Keratinocyte (primary cell): ENCODE measurements at regions not wholly inside any gene's neighbourhood (a gene's known extent, or its start where the extent isn't known, plus 50 kb on each side); places are given as distances from the start of the nearest gene placed in this dataset.

ENCODE experiments used
- DNase-seq: peaks from one replicate; pipeline ENCODE4 v3.0.0-alpha.2; 2011; ENCODE audit warnings: low read depth, missing footprints, low spot score
- FAIRE-seq: peaks from 2 replicates; lab custom pipeline; 2011; peaks lifted over from hg19 to GRCh38; lab: Jason Lieb, UNC
- H2AFZ ChIP-seq: 2 replicates; pipeline ENCODE4 v1.6.0; 2012; ENCODE audit warnings: low read length, control low read depth, inconsistent platforms; ENCODE audit not compliant: control insufficient read depth
- H3K27ac ChIP-seq: 2 replicates; pipeline ENCODE4 v1.5.1; 2011; ENCODE audit warnings: low read length; ENCODE audit not compliant: control insufficient read depth, insufficient read depth
- H3K27me3 ChIP-seq: 3 replicates; pipeline ENCODE4 v1.6.0; 2011; ENCODE audit warnings: low read length; ENCODE audit not compliant: control insufficient read depth, insufficient read depth; ENCODE audit errors: extremely low read depth
- H3K36me3 ChIP-seq, 2 experiments: 2 replicates in 1 of 2; 3 replicates in 1 of 2; pipeline ENCODE4 v1.5.1; 2011; ENCODE audit warnings: low read length in 2 of 2, mild to moderate bottlenecking in 1 of 2; ENCODE audit not compliant: control insufficient read depth in 2 of 2, insufficient read depth in 2 of 2; ENCODE audit errors: extremely low read depth in 1 of 2
- H3K4me1 ChIP-seq: 3 replicates; pipeline ENCODE4 v1.5.1; 2011; ENCODE audit warnings: low read length; ENCODE audit not compliant: control insufficient read depth, insufficient read depth; ENCODE audit errors: extremely low read depth
- H3K4me2 ChIP-seq: 3 replicates; pipeline ENCODE4 v1.6.0; 2011; ENCODE audit warnings: low read depth, low read length; ENCODE audit not compliant: control insufficient read depth, insufficient read depth; ENCODE audit errors: extremely low read depth
- H3K4me3 ChIP-seq, 3 experiments: fragments of 200-600 bp in 1 of 3; sonication (generic) in 1 of 3; 2 replicates in 2 of 3; 3 replicates in 1 of 3; pipeline ENCODE4 v1.5.1; 2011 to 2016; ENCODE audit warnings: low read length in 3 of 3, mild to moderate bottlenecking in 3 of 3, control low read depth in 2 of 3, inconsistent platforms in 1 of 3, low read depth in 1 of 3, mixed read lengths in 1 of 3, mixed run types in 1 of 3, moderate library complexity in 1 of 3; ENCODE audit not compliant: control insufficient read depth in 2 of 3, insufficient read depth in 2 of 3; ENCODE audit errors: extremely low read depth in 1 of 3
- H3K79me2 ChIP-seq: 2 replicates; pipeline ENCODE4 v1.6.0; 2012; ENCODE audit warnings: low read length; ENCODE audit not compliant: control insufficient read depth, insufficient read depth
- H3K9ac ChIP-seq: 3 replicates; pipeline ENCODE4 v1.6.0; 2011; ENCODE audit warnings: low read length; ENCODE audit not compliant: control insufficient read depth, insufficient read depth; ENCODE audit errors: extremely low read depth
- H3K9me1 ChIP-seq: 3 replicates; pipeline ENCODE4 v1.6.0; 2011; ENCODE audit warnings: low read length; ENCODE audit not compliant: control insufficient read depth, insufficient read depth; ENCODE audit errors: extremely low read depth
- H3K9me3 ChIP-seq: 2 replicates; pipeline ENCODE4 v1.5.1; 2012; ENCODE audit warnings: low read depth, low read length; ENCODE audit not compliant: control insufficient read depth
- H4K20me1 ChIP-seq: 3 replicates; pipeline ENCODE4 v1.6.0; 2011; ENCODE audit warnings: low read length; ENCODE audit not compliant: control insufficient read depth, insufficient read depth; ENCODE audit errors: extremely low read depth
- EZH2 ChIP-seq: IDR thresholded peaks from one replicate; pipeline ENCODE4 v1.6.1; 2012; ENCODE audit warnings: inconsistent platforms, mild to moderate bottlenecking, low read length, moderate library complexity
- dilution Hi-C: fragments of 300-500 bp; cut with MboI; formaldehyde crosslinking; loops from one replicate; pipeline ENCODE4 v1.7.0; 2020; ENCODE audit warnings: low sequenced_read_pairs; ENCODE audit not compliant: extremely low pct_ligation_motif_present
- TF ChIP-seq, protein P1 (sequence below), 3 experiments: IDR thresholded peaks in 1 of 3; conservative IDR thresholded peaks in 1 of 3; optimal IDR thresholded peaks in 1 of 3; 2 replicates in 2 of 3; 3 replicates in 1 of 3; pipeline versions ENCODE3 to v1.5.1; 2011; ENCODE audit warnings: low read length in 3 of 3, mild to moderate bottlenecking in 3 of 3, moderate library complexity in 2 of 3, control low read depth in 1 of 3, inconsistent platforms in 1 of 3; ENCODE audit not compliant: insufficient read depth in 2 of 3; ENCODE audit errors: extremely low read depth in 1 of 3

GRCh38 chr3:43180027-43180426 is 74.1 kb upstream of the POMGNT2 start:
- DNase-seq, result peak; percentile 88
- peak; percentile 99 for FAIRE-seq
- Histone ChIP-seq H3K27me3 (no peaks in the 10 kb centered on the region), H3K36me3 (no peaks in the 10 kb centered on the region), H3K4me2 (peak overlapping the region; percentile 61), H3K79me2 (no peaks in the 10 kb centered on the region), H3K9me1 (no peaks in the 10 kb centered on the region), H3K4me1 (peaks cover 35% of the 10 kb centered on the region), H3K9ac (peak overlapping the region; percentile 11), H4K20me1 (no peaks in the 10 kb centered on the region), H3K4me3 (no peak overlapping the region), H3K9me3 (no peaks in the 10 kb centered on the region), H3K27ac (peak overlapping the region; percentile 83), H2AFZ (no peak overlapping the region)
- TF ChIP-seq, protein P1, sequence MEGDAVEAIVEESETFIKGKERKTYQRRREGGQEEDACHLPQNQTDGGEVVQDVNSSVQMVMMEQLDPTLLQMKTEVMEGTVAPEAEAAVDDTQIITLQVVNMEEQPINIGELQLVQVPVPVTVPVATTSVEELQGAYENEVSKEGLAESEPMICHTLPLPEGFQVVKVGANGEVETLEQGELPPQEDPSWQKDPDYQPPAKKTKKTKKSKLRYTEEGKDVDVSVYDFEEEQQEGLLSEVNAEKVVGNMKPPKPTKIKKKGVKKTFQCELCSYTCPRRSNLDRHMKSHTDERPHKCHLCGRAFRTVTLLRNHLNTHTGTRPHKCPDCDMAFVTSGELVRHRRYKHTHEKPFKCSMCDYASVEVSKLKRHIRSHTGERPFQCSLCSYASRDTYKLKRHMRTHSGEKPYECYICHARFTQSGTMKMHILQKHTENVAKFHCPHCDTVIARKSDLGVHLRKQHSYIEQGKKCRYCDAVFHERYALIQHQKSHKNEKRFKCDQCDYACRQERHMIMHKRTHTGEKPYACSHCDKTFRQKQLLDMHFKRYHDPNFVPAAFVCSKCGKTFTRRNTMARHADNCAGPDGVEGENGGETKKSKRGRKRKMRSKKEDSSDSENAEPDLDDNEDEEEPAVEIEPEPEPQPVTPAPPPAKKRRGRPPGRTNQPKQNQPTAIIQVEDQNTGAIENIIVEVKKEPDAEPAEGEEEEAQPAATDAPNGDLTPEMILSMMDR (optimal IDR thresholded peaks at IDR 0.05 in 1 of 3, IDR thresholded peaks at IDR 0.05 in 1 of 3, conservative IDR thresholded peaks at IDR 0.05 in 1 of 3; ENCODE audit: extremely low read depth in 1 of 3, insufficient read depth in 2 of 3, low read length in 3 of 3), result no peak
- dilution Hi-C loops, result no loop called here

DNA sequence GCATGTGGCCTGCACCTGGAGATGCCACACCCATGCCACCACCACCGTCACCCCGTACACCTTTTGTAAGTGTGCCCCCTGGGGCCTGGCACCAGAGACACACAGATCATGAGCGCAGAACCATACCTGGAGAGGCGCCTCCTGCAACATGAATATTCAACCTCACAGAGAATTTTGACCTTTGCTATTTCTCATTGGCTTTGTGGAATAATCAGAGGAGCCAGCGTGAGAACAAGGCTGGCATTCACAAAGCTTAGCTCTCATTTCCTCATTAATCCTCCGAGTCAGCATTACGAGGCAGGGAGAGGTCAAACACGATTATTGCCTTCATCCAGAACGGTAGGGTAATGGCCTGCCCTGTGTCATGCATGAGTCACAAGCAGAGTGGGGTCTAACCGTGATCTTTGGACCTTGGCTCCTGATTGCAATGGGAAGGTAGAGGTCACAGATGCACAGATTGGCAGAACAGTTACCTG is 73.0 kb upstream of the POMGNT2 start:
- Histone ChIP-seq H4K20me1 (no peaks in the 10 kb centered on the region), H3K79me2 (no peaks in the 10 kb centered on the region), H3K4me2 (peak overlapping the region; percentile 61), H3K36me3 (no peaks in the 10 kb centered on the region), H3K27me3 (no peaks in the 10 kb centered on the region), H3K4me3 (no peak overlapping the region), H3K4me1 (peaks cover 35% of the 10 kb centered on the region), H2AFZ (no peak overlapping the region), H3K9me1 (no peaks in the 10 kb centered on the region), H3K9ac (no peak overlapping the region), H3K27ac (peak overlapping the region; percentile 83), H3K9me3 (peaks cover under 1% of the 10 kb centered on the region)
- dilution Hi-C loops, result no loop called here
- DNase-seq, result peak; percentile 35
- TF ChIP-seq, protein P1 (optimal IDR thresholded peaks at IDR 0.05 in 1 of 3, IDR thresholded peaks at IDR 0.05 in 1 of 3, conservative IDR thresholded peaks at IDR 0.05 in 1 of 3; ENCODE audit: extremely low read depth in 1 of 3, insufficient read depth in 2 of 3, low read length in 3 of 3), result no peak
- TF ChIP-seq EZH2, result no peak
- FAIRE-seq, result peak; percentile 73
